GM19452 (cell line): ENCODE measurements at regions not wholly inside any gene's neighbourhood (a gene's known extent, or its start where the extent isn't known, plus 50 kb on each side); places are given as distances from the start of the nearest gene placed in this dataset.

Experiments
- ATAC-seq: cut with Tn5 transposase; IDR thresholded peaks from one replicate; pipeline ENCODE4 v1.9.1; 2021; ENCODE audit not compliant: unreplicated experiment

DNA sequence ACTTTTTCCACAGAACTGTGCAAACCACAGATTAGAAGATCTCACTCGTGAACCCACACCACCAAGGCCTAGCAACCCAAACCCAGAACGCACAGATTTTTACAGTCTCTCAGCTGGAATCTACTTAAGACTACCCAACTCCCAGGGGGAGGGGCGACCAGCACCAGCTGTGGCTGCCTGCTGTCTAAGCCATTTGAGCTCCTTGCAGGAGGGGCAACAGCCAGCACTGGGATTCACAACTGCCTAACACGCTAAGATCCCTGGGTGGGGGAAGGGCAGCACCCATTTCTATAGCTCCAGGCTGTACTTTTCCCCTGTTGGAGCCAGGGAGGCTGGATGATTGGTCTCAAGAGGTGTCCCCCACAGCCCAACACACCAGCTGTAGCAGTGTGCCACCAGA is 368.8 kb downstream of the SUCLA2 start:
- ATAC-seq: no peak

DNA sequence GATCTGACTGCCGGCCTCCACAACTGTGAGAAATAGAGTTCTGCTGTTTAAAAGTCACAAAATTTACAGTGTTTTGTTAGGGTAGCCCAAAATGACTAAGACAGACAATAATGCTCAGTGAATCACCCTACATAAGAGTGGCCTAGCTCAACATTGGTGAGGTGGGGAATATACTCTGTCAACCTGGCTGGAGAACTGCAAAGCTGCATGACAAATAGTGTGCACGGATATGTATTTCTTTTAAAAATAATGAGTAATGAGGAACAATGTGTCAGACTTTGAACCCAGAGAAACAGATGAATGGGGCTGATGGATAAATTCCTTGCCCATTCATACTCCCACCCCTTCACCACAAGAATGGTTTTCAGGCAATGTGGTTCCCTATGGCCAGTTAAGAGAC is 372.4 kb downstream of the SUCLA2 start:
- ATAC-seq: no peak

DNA sequence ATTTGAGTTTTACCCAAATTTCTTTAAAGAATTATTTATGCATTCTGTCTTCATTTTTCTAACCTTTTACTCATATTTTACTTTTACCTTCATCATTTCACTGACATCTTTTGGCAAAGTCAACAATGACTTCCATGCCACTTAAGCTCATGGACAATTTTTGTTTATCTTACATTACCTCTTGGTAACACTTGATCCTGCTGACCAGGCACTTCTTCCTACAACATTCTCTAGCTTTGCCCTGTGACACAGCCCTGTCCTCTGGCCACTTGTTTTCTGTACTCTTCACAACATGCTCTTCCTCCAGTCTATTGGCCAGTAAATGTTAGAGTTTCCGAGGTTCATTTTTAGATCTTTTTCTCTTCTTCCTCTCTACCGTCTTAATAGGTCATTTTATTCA is 377.2 kb downstream of the SUCLA2 start:
- no peak for ATAC-seq

DNA sequence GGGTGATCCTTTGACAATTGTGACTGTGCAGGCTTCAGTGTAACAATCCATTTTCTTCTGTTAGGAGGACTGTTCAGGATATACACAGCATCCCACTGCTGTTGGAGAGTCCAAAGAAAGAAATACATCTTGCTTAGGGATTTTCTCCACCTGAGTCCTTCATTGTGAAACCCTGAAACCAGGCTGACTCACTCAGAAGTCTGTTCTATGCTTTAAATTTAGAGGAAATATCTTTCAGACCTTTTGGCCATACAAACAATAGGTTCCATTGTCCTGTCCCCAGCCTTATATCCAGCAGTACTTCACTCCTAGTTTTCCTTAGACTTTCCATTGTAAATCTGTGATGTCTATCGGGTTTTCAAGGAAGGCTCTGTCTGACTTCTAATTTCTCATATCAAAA is 379.1 kb downstream of the SUCLA2 start:
- no peak for ATAC-seq

DNA sequence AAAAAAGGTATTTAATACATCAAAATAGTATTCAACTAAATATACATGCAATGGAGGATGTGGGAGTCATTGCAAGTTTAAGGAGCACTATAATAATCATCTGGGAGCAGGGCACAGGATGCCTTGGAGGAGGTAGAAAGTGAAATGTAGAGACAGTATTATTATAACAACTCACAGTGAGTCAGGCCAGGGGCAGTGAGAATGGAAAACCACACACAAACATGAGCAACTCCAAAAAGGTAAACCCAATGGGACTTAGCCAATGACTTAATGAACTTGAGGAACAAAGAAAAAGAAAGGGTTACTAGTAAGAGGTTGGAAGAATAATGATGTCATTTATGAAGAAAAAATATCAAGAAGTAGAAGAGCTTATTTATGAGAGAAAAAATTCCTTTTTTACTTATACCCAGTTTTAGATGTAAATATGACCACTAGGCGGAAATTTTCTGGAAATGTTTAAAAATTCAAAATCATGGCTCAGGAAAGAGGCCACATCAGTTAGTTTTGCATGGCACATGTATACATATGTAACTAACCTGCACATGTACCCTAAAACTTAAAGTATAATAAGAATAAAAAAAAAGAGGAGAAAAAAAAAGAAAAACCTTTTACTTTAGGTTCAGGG is 389.3 kb downstream of the SUCLA2 start:
- no peak for ATAC-seq

DNA sequence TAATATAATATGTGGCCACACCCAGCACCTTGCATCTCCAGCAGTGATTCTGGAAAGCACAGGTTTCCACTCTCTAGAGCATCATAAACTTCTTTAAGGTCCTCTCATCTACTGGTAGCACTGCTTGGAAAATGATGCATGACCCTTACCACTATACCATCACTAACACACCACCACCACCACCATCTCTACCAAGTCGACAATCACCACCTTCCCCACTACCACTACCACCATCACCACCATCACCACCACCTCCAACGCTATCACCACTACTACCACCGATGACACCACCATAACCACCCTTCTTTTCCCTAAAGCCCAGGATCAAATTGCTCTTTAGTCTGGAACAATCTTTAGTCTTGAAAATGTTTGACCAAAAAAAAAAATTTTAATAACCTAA is 390.4 kb downstream of the SUCLA2 start:
- ATAC-seq: no peak

DNA sequence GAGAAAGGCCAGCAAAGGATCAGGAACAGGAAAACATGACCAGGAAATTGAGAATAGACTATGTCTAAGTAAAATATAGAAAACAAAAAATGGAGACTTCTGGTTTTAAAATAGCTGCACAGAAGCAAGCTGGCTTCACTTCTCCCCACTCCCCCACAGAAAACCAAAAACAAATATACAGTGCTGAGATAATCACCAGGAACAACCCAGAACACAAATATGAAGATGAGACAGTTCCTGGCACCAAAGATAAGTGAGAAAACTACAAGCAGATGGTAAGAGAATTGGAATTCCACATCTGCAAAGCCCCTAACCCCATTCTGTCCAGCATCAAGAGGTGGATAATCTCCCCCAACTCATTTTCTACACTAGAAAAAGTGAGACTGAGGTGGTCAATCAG is 397.7 kb downstream of the SUCLA2 start:
- no peak for ATAC-seq

DNA sequence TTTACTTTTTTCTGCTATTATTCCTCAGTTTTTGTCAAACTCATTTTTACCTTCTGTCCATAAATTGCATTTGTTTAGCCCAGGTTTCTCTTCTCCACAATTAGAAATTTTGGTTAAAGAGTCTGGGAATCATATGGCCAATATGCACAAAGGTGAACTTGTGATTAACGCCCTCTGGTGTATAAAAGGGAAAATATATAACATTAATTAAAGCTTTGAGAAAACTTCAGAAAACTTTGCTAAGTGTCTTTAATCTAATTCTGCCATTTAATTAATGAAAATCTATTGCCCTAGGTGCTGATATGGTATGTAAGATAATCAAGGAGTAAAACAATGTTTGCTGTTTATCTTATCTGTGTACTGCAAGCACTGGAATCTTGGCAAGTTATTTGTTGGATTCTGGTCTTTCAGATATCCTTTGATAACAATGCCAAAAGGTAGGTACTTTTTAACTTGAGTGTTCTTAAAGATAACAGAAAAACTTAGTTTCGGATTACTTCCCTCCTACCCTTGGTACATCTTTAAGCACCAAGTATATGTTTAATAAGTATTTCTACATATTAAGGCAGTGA is 402.6 kb downstream of the SUCLA2 start:
- no peak for ATAC-seq

DNA sequence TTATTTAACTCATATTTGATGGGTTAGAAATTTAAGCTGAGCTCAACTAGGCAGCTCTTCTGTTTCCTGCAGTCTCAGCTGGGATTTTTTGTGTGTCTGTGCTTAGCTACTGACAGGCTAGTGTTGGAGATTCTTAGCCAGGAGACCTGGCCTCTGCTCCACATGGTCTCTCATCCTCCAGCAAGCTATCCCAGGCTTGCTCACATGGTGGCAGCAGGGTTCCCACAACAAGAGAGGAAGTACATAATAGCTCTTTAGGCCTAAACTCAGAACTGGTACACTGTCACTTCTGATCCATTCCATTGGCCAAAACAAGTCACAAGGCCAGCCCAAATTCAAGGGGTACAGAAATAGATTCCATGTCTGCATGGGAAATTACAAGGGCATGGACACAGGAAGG is 406.2 kb downstream of the SUCLA2 start:
- no peak for ATAC-seq

DNA sequence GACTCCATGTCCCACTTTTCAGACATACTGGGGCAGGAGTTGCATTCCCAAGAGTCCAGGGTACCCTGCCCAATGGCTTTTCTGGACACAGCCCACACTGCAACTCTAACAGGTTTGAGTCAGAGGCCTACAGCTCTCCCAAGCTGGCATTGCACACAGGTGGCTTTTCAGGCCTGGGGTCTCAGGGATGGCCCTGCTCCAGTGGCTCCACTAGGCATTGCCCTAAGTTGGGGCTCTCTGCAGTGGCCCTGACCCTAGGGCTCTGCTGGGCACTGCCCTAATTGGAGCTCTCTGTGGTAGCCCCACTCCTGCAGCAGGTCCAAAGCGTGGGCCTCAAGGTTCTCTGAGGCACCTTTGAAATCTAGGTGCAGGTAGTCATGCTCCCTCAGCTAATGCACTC is 408.8 kb downstream of the SUCLA2 start:
- ATAC-seq: no peak

DNA sequence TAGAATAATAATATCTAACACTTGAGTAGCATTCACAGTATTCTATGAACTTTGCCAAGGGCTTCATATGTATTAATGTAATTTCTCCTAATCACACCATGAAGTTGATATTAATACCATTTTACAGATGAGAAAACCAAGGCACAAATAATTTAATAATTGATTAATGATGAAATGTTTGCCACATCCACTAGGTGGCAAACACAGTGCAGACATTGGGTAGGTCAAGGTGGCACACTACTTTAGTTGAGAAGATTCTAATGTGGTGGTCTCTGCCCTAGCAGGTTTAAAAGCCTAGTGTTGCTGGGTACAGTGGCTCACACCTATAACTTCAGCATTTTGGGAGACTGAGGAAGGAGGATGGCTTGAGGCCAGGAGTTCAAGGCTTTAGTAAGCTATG is 412.4 kb downstream of the SUCLA2 start:
- no peak for ATAC-seq

DNA sequence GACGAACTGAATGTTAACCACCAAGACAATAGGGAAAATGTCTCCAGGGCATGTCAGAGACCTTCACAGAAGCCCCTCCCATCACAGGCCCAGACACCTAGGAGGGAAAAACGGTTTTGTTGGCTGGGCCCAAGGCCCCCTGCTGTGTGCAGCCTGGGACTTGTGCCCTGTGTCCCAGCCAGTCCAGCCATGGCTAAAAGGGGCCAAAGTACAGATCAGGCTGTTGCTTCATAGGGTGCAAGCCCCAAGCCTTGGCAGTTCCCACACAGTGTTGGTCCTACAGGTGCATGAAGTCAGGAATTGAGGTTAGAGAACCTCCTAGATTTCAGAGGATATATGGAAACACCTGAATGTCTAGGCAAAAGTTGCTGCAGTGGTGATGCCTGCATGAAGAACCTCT is 428.7 kb downstream of the SUCLA2 start:
- no peak for ATAC-seq

DNA sequence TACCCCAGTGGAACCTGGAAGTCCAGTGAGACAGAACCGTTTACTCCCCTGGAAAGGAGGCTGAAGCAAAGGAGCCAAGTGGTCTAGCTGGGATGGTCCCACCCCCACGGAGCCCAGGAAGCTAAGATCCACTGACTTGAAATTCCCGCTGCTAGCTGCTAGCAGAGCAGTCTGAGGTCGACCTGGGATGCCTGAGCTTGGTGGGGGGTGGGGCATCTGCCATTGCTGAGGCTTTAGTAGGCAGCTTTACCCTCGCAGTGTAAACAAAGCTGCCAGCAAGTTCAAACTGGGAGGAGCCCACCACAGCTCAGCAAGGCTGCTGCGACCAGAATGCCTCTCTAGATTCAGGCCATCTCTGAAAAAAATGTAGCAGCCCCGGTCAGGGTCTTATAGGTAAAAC is 437.0 kb downstream of the SUCLA2 start:
- ATAC-seq: no peak

DNA sequence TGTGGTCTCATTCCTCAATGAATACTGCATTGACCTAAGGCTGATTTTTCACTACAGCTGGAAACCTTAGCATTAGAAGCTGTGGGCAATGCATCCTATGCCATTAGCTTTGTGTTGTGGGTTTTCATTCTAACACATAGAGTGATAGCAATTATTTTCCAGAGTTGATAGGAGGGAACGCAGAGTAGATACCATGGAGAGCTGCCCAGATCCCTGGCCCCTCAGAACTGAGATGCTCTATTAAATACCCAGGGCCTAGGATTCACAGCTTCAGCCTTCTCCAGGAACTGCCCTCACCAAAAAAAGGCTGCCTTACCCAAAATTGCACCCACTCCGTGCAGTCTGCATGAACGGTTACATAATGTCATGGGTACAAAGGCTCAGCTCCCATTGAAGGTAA is 444.4 kb downstream of the SUCLA2 start:
- ATAC-seq: no peak

DNA sequence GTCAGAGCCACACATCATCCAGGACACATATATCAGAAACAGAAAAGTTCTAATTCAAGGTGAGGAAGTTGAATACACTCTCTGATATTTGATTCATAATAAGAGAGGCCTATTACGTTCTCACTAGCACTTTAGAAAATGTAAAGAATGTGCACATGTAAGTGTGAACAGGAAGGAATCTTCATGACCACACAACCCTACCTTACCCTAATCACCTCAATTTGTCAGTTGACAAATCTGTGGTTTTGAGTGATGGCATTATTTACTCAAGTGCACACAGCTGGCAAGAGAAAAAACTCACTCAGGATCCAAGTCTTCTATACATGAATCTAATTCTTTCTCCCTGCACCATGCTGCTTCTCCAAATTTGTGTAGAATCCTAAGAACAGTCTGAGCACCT is 445.8 kb downstream of the SUCLA2 start:
- ATAC-seq: no peak

DNA sequence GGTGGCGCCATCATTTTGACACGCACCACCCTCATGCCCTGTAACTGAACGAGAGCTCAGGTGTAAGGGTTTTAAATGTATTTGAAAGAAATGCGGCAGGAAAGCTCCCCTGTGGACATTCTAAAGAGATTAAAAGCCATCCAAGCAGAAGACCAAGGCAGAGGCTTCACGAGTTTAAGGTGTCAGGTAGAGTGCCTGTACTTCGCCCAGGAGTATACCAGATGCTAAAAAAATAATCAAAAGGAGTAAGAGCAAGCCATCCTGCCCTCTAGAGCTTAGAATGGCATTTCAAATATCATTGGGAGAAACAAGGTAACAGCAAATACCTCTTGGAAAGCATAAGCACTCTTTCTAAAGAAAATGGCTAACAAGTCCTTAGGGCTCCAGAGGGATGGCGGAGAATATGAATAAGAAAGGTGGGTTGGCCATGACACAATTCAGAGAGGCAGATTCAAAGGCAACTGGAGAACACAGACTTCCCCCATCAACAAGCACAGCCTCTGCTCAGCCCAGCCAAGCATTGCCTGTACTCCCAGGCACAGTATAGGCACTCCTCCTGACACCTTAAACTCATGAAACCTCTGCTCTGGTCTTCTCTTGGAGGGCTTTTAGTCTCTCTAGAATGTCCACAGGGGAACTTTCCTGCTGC is 447.6 kb downstream of the SUCLA2 start:
- ATAC-seq: no peak

DNA sequence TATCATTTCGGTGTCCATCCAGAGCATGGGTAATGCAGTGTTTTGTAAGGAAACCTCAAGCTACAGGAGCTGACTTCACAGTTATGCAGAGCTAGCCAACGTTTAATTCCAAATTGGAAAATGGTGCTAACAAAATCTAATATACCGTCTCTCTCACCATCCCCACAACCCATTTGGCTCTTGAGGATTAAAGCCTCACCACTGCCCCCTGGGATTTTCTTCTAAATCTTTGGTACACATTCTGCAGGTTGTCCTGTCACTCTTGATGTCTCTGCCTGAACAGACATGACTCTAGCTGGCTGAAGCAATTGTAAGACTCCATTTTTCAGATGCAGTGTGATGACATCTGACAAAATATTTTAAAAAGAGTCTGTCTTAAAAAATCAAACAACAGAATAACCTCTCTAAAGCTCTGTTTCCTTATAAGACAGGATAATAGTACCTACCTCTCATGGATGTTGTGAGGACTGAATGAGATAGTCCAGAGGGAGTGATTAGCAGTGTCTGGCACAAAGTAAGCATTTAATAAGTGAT is 451.8 kb downstream of the SUCLA2 start:
- ATAC-seq: no peak

DNA sequence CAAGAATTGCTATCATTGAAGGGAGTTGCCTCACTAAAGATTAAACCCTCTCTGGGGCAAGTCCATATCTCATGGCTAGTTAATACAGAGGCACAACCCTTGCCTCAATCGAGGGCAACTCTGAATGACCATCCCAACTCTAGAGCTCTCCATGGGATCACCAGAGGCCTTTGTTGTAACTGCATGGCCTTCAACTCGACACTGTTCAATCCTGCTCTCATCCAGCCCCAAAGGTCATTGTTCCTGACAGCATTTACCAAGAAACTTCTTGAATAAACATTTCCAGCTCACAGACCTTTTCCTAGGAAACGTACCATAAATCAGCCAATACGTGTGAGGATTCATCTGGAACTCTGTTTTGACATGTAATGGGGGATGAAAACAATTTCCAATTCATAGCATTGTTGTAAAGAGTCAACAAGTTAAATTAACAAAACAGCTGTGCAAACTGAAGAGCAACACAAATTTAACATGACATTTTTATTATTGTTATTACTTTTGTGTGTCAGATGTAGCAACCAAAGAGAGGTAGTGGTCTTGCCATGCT is 452.7 kb downstream of the SUCLA2 start:
- ATAC-seq: no peak

DNA sequence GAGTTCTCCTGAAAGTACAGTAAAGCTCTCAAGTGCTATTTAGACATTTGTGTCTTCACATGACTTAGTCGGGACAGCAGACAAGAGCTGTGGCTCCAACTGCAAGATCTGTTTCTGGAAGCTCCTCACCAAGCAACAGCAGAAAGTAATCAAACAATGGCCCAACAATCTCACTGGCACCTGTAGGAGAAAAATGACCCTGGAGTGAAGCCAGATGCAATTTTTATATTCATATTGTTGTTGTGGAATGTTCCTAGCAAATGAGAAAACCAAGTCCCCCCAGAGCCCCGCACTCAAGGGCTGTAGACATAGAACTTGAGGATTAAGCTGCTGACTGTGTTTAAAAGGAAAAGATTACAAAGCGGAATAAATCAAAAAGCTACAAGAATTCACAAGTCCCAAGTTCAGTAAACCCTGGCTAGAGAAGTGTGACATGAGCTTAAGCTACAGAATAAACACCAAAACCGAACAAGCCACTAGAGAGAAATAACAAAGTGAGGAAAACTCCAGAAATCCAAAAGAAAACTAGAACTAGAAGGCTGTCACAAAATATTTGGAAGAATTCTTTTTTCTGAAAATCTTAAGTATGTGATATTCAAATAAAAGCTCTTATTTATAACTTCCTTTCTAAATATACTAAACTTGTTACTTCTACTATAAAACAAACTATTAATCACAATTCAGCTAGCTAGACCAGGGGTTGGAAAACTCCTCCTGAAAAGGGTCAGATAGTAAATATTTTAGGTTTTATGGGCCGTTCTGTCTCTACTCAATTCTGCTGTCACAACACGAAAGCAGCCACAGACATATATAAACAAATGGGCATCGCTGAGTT is 454.5 kb downstream of the SUCLA2 start:
- no peak for ATAC-seq

DNA sequence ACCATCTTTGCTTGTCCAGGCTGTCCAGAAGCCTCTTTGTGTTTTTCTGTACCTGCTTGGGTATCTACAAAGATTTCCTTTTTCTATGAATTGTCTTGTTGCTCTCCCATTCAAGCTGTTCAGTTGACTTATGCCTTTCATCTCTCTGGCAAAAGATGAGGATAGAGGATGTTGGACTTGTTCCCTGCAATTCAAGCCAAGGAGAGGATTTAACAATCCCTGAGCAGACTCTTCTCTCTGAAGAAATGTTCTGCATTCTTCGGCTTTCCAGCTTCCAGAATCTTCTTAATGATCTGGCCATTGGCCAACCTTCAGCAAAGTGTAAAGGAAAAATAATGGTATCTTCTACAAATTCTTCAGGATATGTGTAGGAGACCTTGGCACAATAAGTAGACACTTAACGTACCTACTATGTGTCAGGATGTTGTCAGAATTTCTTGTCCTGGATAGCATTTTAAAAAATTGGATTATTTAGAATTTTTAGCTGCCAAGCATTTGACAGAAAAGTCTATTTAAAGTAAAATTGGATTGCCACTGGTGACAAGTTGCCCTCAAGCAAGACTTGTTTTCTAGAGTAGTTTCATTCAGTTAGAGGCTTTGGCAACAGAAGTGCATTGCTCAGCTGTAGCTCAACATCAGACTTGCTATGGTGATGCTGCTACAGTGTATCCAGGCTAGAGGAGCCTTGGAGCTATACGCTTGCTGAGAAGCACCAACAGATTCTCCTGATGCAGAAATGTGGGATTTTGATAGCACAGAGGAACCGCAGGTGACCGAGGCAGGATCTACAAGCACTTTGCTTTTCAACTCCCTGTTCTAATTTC is 455.7 kb downstream of the SUCLA2 start:
- ATAC-seq: no peak

DNA sequence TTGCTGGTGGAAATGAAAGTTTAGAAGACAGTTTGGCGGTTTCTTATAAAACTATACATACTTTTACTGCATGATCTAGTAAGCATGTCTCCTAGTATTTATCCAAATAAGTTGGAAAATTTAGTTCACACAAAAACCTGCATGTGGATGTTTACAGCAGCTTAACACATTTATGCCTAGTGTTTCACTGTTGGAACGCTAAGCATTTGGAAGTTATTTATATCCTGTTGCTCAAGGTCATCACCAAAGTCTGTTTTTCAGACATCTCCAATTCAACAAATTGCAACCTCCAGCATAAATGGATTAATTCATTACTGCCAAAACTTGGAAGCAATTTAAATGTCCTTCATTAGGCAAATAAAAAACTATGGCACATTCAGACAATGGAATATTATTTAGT is 461.8 kb downstream of the SUCLA2 start:
- no peak for ATAC-seq
